GM19239 (cell line): ENCODE measurements at regions not wholly inside any gene's neighbourhood (a gene's known extent, or its start where the extent isn't known, plus 50 kb on each side); places are given as distances from the start of the nearest gene placed in this dataset.
A peak's percentile ranks its signal among the peaks of the same experiment; 100 is the strongest.
"Not testable (repeated sequence)": the region's sequence is repeated elsewhere in the genome, so short reads cannot be mapped to it uniquely, and the experiment has no call there.

Source experiments
- DNase-seq: peaks from one replicate; pipeline ENCODE4 v3.0.0; 2011; ENCODE audit warnings: low spot score; ENCODE audit not compliant: insufficient read length
- FAIRE-seq: peaks from 2 replicates; lab custom pipeline; 2011; peaks lifted over from hg19 to GRCh38; lab: Jason Lieb, UNC

GRCh38 chr20:53736122-53736756 is 142.6 kb upstream of the ZNF217 start:
- DNase-seq, result no peak
- FAIRE-seq, result no peak

- FAIRE-seq (peak; percentile 21), DNase-seq (no peak)
Measured at GRCh38 chr20:53735536-53736050, 142.0 kb upstream of the ZNF217 start.

- no peak for DNase-seq
Measured at GRCh38 chr20:53734006-53734688, 140.5 kb upstream of the ZNF217 start.

GRCh38 chr20:53731595-53731994 is 138.0 kb upstream of the ZNF217 start:
- no peak for FAIRE-seq

More at GRCh38 chr20:53734006-53734688, 140.5 kb upstream of the ZNF217 start:
- FAIRE-seq, result no peak

GRCh38 chr20:53728359-53728758 is 134.7 kb upstream of the ZNF217 start:
- FAIRE-seq, result no peak
- no peak for DNase-seq

More at GRCh38 chr20:53731595-53731994, 138.0 kb upstream of the ZNF217 start:
- DNase-seq, result no peak

GRCh38 chr20:53727239-53727638 is 133.6 kb upstream of the ZNF217 start:
- DNase-seq, FAIRE-seq: not testable (repeated sequence)

GRCh38 chr20:53725575-53725970 is 131.9 kb upstream of the ZNF217 start:
- no peak for DNase-seq
- no peak for FAIRE-seq

- FAIRE-seq, result no peak
- no peak for DNase-seq
Measured at GRCh38 chr20:53723621-53724020, 130.0 kb upstream of the ZNF217 start.

GRCh38 chr20:53723045-53723444 is 129.4 kb upstream of the ZNF217 start:
- FAIRE-seq (no peak), DNase-seq (no peak)

GRCh38 chr20:53722515-53723036 is 128.9 kb upstream of the ZNF217 start:
- DNase-seq, result no peak
- no peak for FAIRE-seq

GRCh38 chr20:53721445-53721963 is 127.9 kb upstream of the ZNF217 start:
- DNase-seq, FAIRE-seq: not testable (repeated sequence)

GRCh38 chr20:53719171-53719803 is 125.6 kb upstream of the ZNF217 start:
- FAIRE-seq, result not testable (repeated sequence)

GRCh38 chr20:53718142-53719021 is 124.7 kb upstream of the ZNF217 start:
- no peak for FAIRE-seq
- DNase-seq, result no peak

More at GRCh38 chr20:53719171-53719803, 125.6 kb upstream of the ZNF217 start:
- DNase-seq, result not testable (repeated sequence)

- DNase-seq, result no peak
- no peak for FAIRE-seq
Measured at GRCh38 chr20:53716395-53716794, 122.8 kb upstream of the ZNF217 start.

GRCh38 chr20:53714524-53714923 is 120.9 kb upstream of the ZNF217 start:
- FAIRE-seq, result peak; percentile 8

GRCh38 chr20:53713328-53714056 is 119.9 kb upstream of the ZNF217 start:
- DNase-seq (no peak), FAIRE-seq (no peak)

More at GRCh38 chr20:53714524-53714923, 120.9 kb upstream of the ZNF217 start:
- DNase-seq, result no peak

GRCh38 chr20:53712212-53712977 is 118.8 kb upstream of the ZNF217 start:
- DNase-seq (no peak), FAIRE-seq (no peak)
